ENCODE measurements at regions not wholly inside any gene's neighbourhood (a gene's known extent, or its start where the extent isn't known, plus 50 kb on each side); places are given as distances from the start of the nearest gene placed in this dataset.
"Not testable (repeated sequence)": the region's sequence is repeated elsewhere in the genome, so short reads cannot be mapped to it uniquely, and the experiment has no call there.

- DNase-seq (ENCODE audit: extremely low read depth, low read depth): no peak
Observed at GRCh38 chr2:16093639-16094529, 153.5 kb downstream of the MYCN start.

DNA sequence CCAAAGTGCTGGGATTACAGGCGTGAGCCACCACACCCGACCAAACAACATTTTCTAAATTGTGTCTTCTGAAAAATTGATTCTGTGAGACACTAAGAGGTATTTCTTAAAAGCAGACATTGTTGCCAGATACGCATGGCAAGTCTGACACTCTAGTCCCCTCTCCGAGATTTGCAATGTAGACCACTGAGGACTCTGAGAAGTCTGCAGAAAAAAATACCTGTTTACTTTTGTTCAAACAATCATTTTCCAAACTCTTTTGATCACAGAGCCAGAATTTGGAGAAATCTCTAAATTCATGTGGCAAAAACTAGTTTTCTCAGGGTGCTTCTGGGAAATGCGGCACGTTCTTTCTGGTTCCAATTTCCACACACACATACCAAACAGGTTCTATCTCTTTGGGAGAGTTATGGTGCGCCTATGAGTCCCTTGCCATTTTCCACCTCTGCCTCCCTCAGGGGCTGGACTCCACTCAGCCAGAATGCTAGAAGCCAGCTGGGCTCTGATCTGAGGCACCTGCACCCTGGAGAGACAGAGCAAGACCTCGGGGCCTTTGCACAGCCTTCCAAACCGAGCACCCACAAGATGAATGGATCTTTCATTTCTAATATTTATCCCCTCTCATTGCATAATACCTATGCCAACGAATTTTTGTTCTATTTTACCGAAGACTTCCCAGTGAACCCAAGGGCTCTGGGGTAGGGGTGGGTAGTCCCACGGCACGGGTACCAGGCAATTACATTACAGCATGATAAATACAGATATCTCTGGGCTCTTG, 152.7 kb downstream of the MYCN start:
- TF ChIP-seq CTCF (IDR thresholded peaks at IDR 0.05; ENCODE audit: low read depth, low read length): no peak
- DNase-seq (ENCODE audit: extremely low read depth, low read depth): no peak

More at GRCh38 chr2:16093639-16094529, 153.5 kb downstream of the MYCN start:
- TF ChIP-seq CTCF (IDR thresholded peaks at IDR 0.05; ENCODE audit: low read depth, low read length): no peak

DNA sequence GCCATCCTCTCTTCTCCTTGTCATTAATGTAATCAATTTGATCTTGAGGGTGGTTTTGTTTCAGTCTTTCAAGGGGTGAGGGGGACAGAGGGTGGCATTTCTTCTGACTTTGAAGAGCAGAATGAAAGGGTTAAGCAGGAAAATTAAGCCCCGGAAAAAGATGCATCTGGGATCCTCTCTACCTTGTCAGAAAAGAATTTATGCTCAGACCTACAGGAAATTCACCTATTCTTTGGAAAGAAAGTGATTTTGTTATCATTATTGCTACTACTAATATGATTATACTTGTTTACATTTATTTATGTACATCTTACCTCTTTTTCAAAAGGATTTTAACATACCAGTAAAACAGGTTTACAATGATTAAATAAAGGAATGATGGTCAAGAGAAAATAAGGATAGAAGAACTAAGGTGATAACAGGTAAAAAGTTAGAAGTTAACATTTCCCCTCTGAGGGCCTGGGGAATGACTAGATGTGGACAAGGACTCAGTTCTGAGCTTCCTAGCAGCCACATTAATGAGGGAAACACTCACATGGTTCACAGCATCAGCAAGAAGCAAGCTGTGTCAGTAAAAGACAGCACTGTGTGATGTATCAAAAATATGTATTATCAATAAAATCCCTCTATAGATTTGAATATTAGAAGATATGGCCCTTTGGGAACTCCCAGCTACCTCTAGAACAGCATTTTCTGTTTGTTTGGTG, 151.4 kb downstream of the MYCN start:
- DNase-seq (ENCODE audit: extremely low read depth, low read depth): no peak
- no peak for TF ChIP-seq CTCF (IDR thresholded peaks at IDR 0.05; ENCODE audit: low read depth, low read length)

- DNase-seq (ENCODE audit: extremely low read depth, low read depth): no peak
- TF ChIP-seq CTCF (IDR thresholded peaks at IDR 0.05; ENCODE audit: low read depth, low read length): no peak
Observed at GRCh38 chr2:16090650-16091575, 150.6 kb downstream of the MYCN start.

DNA sequence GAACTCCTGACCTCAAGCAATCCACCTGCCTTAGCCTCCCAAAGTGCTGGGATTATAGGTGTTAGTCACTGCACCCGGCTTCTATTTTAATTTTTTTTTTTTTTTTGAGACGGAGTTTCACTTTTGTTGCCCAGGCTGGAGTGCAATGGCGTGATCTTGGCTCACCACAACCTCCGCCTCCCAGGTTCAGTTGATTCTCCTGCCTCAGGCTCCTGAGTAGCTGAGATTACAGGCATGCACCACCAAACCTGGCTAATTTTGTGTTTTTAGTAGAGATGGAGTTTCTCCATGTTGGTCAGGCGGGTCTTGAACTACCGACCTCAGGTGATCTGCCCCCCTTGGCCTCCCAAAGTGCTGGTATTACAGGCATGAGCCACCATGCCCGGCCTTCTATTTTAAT, 149.1 kb downstream of the MYCN start:
- DNase-seq (ENCODE audit: extremely low read depth, low read depth): not testable (repeated sequence)

- no peak for TF ChIP-seq CTCF (IDR thresholded peaks at IDR 0.05; ENCODE audit: low read depth, low read length)
Observed at GRCh38 chr2:16088802-16089112, 148.4 kb downstream of the MYCN start.

More at GRCh38 chr2:16088802-16089112, 148.4 kb downstream of the MYCN start:
- DNase-seq (ENCODE audit: extremely low read depth, low read depth): no peak
